ENCODE measurements at regions not wholly inside any gene's neighbourhood (a gene's known extent, or its start where the extent isn't known, plus 50 kb on each side); places are given as distances from the start of the nearest gene placed in this dataset.
A peak's percentile ranks its signal among the peaks of the same experiment; 100 is the strongest.
"Not testable (repeated sequence)": the region's sequence is repeated elsewhere in the genome, so short reads cannot be mapped to it uniquely, and the experiment has no call there.

DNA sequence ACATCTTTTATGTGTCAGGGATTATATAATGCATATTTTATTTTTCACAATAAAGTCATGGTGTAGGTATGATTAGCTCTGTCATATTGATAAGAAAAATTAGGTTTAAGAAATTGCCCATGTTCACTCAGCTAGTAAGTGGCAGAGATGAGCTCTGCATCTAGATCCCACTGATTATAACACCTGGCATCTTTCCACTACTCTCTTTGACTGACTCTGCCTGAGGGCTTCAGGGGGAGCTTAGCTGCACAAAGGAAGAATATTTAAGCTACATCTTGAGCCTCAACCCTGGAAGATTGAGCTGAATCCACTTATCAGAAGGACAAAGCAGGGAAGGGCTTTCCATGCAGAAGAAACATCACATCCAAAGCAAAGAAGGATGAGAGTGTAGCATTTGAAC lies 190.4 kb downstream of the MIS18A start:
- TF ChIP-seq CTCF (IDR thresholded peaks at IDR 0.05; ENCODE audit: low read depth, low read length, missing control alignments): no peak
- DNase-seq (ENCODE audit: low read depth): no peak
- H3K4me3 ChIP-seq (ENCODE audit: low read depth, low read length): no peak overlapping the region
- in situ Hi-C loops (cut with HindIII; ENCODE audit: low sequenced_read_pairs): no loop called here

DNA sequence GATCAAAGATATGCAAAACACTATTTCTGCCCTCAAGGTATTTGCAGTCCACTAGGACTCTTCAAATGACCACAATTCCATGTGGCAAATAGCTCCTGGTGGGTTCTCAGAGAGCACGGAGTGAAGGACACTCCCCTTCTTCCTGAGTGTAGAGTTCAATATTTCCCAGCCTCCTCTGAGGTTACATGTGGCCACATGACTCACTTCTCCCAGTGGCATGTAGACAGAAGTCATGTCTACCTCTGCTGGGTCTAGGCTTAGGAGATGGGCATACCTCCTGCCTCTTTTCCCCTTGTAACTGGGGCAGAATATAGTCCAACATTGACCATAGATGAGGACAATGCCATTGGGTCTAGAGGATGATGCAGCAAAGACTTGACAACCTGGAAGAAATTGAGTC lies 191.4 kb downstream of the MIS18A start:
- in situ Hi-C loops (cut with HindIII; ENCODE audit: low sequenced_read_pairs): no loop called here
- H3K4me3 ChIP-seq (ENCODE audit: low read depth, low read length): no peak overlapping the region
- no peak for DNase-seq (ENCODE audit: low read depth)
- no peak for TF ChIP-seq CTCF (IDR thresholded peaks at IDR 0.05; ENCODE audit: low read depth, low read length, missing control alignments)

- DNase-seq (ENCODE audit: low read depth): peak; percentile 11
- no peak overlapping the region for H3K4me3 ChIP-seq (ENCODE audit: low read depth, low read length)
- in situ Hi-C loops (cut with HindIII; ENCODE audit: low sequenced_read_pairs): no loop called here
- TF ChIP-seq CTCF (IDR thresholded peaks at IDR 0.05; ENCODE audit: low read depth, low read length, missing control alignments): no peak
These were observed 195.7 kb downstream of the MIS18A start for GRCh38 chr21:32083197-32083596.

- in situ Hi-C loops (cut with HindIII; ENCODE audit: low sequenced_read_pairs): no loop called here
- TF ChIP-seq CTCF (IDR thresholded peaks at IDR 0.05; ENCODE audit: low read depth, low read length, missing control alignments): no peak
- no peak for DNase-seq (ENCODE audit: low read depth)
- no peak overlapping the region for H3K4me3 ChIP-seq (ENCODE audit: low read depth, low read length)
These were observed 196.4 kb downstream of the MIS18A start for GRCh38 chr21:32082466-32082865.

DNA sequence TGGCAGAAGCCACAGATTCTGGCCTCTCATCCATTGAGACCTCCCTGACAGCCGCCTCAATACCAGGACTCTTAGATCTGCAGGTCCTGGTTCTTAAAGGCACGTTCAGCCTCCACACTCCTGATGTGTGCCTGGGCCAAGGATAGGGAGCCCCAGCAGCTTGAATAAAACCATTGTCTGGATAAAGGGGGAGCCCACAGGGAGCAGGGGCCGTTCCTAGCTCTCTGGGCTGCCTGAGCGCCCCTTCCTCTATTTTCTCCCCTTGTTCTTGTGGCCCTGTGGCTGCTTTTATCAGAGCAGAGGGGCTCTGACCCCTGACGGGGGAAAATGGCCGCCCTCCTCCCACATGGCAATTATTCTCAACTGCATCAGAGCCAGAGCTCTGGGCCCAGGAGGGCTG lies 200.8 kb downstream of the HUNK start:
- H3K4me3 ChIP-seq (ENCODE audit: low read depth, low read length): no peak overlapping the region
- in situ Hi-C loops (cut with HindIII; ENCODE audit: low sequenced_read_pairs): no loop called here
- TF ChIP-seq CTCF (IDR thresholded peaks at IDR 0.05; ENCODE audit: low read depth, low read length, missing control alignments): no peak
- DNase-seq (ENCODE audit: low read depth): no peak

GRCh38 chr21:32073190-32073589 lies 200.4 kb downstream of the HUNK start:
- in situ Hi-C loops (cut with HindIII; ENCODE audit: low sequenced_read_pairs): no loop called here
- DNase-seq (ENCODE audit: low read depth): no peak
- no peak overlapping the region for H3K4me3 ChIP-seq (ENCODE audit: low read depth, low read length)
- TF ChIP-seq CTCF (IDR thresholded peaks at IDR 0.05; ENCODE audit: low read depth, low read length, missing control alignments): no peak

GRCh38 chr21:32071620-32072019 lies 198.8 kb downstream of the HUNK start:
- H3K4me3 ChIP-seq (ENCODE audit: low read depth, low read length); in situ Hi-C loops (cut with HindIII; ENCODE audit: low sequenced_read_pairs): not testable (repeated sequence)
- DNase-seq (ENCODE audit: low read depth): peak; percentile 26
